Tibial nerve (tissue), 4 donors: ENCODE measurements at regions not wholly inside any gene's neighbourhood (a gene's known extent, or its start where the extent isn't known, plus 50 kb on each side); places are given as distances from the start of the nearest gene placed in this dataset.

Source experiments
- DNase-seq, 2 donors: peaks; one replicate each; pipeline ENCODE4 v3.0.0-alpha.2; 2019; ENCODE audit warnings: low spot score in 2 of 2
- H3K27ac ChIP-seq, 4 donors: fragments of 200-600 bp; sonication (generic) in 3 of 4; one replicate each; pipeline ENCODE4 v1.5.1; 2017 to 2019; ENCODE audit warnings: mild to moderate bottlenecking in 1 of 4
- H3K27me3 ChIP-seq, 2 donors: fragments of 200-600 bp; sonication (generic) in 1 of 2; one replicate each; pipeline versions ENCODE4 v1.5.1 to v1.6.0; 2017 to 2019
- H3K36me3 ChIP-seq, 3 donors: fragments of 200-600 bp; sonication (generic); one replicate each; pipeline ENCODE4 v1.5.1; 2018 to 2019
- H3K4me1 ChIP-seq, 4 donors: fragments of 200-600 bp; sonication (generic) in 3 of 4; one replicate each; pipeline ENCODE4 v1.5.1; 2017 to 2019
- H3K4me3 ChIP-seq, 4 donors: fragments of 200-600 bp; sonication (generic) in 3 of 4; one replicate each; pipeline ENCODE4 v1.5.1; 2017 to 2019; ENCODE audit warnings: mild to moderate bottlenecking in 1 of 4, moderate library complexity in 1 of 4
- H3K9me3 ChIP-seq, 4 donors: fragments of 200-600 bp; sonication (generic) in 3 of 4; one replicate each; pipeline ENCODE4 v1.5.1; 2017 to 2019
- EP300 ChIP-seq, 2 donors: sonication (generic); formaldehyde crosslinking; IDR thresholded peaks; one replicate each; pipeline ENCODE4 v1.6.1; 2017; ENCODE audit warnings: antibody characterized with exemption in 2 of 2, mild to moderate bottlenecking in 1 of 2
- POLR2A ChIP-seq, 2 donors: fragments of 450-650 bp; IDR thresholded peaks; one replicate each; pipeline ENCODE4 v1.6.1; 2017; ENCODE audit warnings: antibody characterized with exemption in 2 of 2, mild to moderate bottlenecking in 2 of 2, moderate library complexity in 2 of 2
- WGBS, 2 donors: methylation state at CpG; one replicate each; pipeline ENCODE4 v1.1.5; 2018; 5-methylcytosine and 5-hydroxymethylcytosine counted together
- TF ChIP-seq, protein P1 (sequence below), 5 experiments: fragments of 200-600 bp in 3 of 5; fragments of 450-650 bp in 2 of 5; sonication (generic) in 3 of 5; IDR thresholded peaks; one replicate each; pipeline ENCODE4 v1.5.1; 2016 to 2019; ENCODE audit warnings: antibody characterized with exemption in 5 of 5, mild to moderate bottlenecking in 3 of 5, moderate library complexity in 2 of 5

DNA sequence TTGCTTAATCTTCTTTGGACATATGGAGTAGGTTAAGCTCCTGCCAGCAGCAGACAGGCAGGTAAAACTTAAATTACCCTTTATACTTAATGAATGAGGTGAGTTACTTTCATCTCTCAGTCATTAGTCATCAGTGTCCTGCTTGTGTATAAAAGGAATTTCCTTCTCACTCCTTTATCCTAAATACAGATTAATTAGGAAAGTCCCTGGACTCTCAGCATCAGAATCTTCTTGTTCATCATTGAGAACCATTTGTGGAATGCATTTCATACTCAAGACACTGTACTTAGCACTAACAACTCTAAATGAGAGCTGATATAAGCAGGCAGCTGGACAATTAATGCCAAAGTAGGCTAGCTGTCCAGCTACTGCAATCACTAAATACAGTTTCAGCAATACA, 630.4 kb downstream of the METTL15 start:
- Histone ChIP-seq H3K36me3 (no peaks in the 10 kb centered on the region), H3K4me1 (no peaks in the 10 kb centered on the region), H3K9me3 (no peaks in the 10 kb centered on the region), H3K27me3 (no peaks in the 10 kb centered on the region), H3K27ac (no peak overlapping the region), H3K4me3 (no peak overlapping the region)
- TF ChIP-seq POLR2A (IDR thresholded peaks at IDR 0.05) (no peak), EP300 (IDR thresholded peaks at IDR 0.05) (no peak)
- TF ChIP-seq, protein P1, sequence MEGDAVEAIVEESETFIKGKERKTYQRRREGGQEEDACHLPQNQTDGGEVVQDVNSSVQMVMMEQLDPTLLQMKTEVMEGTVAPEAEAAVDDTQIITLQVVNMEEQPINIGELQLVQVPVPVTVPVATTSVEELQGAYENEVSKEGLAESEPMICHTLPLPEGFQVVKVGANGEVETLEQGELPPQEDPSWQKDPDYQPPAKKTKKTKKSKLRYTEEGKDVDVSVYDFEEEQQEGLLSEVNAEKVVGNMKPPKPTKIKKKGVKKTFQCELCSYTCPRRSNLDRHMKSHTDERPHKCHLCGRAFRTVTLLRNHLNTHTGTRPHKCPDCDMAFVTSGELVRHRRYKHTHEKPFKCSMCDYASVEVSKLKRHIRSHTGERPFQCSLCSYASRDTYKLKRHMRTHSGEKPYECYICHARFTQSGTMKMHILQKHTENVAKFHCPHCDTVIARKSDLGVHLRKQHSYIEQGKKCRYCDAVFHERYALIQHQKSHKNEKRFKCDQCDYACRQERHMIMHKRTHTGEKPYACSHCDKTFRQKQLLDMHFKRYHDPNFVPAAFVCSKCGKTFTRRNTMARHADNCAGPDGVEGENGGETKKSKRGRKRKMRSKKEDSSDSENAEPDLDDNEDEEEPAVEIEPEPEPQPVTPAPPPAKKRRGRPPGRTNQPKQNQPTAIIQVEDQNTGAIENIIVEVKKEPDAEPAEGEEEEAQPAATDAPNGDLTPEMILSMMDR (IDR thresholded peaks at IDR 0.05), result no peak
- DNase-seq, result no peak

DNA sequence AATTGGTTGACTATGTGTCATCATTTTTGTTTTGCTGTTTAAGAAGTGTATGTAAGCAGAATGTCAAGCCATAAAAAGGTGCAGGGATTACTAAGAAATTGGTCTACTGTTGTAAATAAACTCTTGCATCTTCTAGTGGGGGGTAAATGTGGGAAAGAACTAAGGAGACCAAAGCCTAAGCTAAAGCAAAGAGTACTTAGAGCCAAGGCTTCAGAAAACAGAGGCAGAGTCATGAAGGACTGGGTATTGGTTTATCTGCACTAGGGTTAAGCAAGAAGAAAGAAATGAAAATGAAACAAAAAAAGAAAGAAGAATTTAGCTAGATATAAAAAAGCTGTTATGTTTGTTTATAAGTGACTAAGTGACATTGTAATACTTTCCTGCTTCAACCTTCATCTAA, 628.1 kb downstream of the METTL15 start:
- TF ChIP-seq EP300 (IDR thresholded peaks at IDR 0.05) (no peak), POLR2A (IDR thresholded peaks at IDR 0.05) (no peak)
- TF ChIP-seq, protein P1 (IDR thresholded peaks at IDR 0.05), result no peak
- H3K9me3 ChIP-seq, result no peaks in the 10 kb centered on the region

DNA sequence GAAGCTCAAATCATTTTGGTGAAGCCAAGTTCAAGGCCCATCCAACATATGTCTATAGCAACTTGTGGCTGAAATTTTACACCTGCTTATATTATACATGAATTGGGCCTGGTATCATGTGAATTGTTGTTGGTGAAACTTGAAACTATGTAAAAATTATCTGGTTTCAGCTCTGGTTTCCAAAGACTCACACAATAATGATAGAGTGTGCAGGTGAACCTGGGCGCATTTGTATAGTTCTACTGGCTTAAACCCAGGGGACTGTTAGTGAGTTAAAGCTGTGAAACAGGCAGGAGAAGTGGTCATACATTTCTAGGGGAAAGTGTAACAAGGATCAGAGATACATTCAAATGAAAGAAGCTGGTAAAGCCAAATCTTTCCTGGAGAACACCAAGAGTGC, 627.3 kb downstream of the METTL15 start:
- H3K4me1 ChIP-seq, result no peaks in the 10 kb centered on the region
- TF ChIP-seq POLR2A (IDR thresholded peaks at IDR 0.05) (no peak), EP300 (IDR thresholded peaks at IDR 0.05) (no peak)
- TF ChIP-seq, protein P1 (IDR thresholded peaks at IDR 0.05), result no peak
- H3K9me3 ChIP-seq, result no peaks in the 10 kb centered on the region
- H3K4me3 ChIP-seq, result no peak overlapping the region
- 95 to 97% methylated on average over 1 of the region's 1 CpG for WGBS, 2 donors
- no peak for DNase-seq
- H3K27me3 ChIP-seq, result no peaks in the 10 kb centered on the region
- no peak overlapping the region for H3K27ac ChIP-seq
- H3K36me3 ChIP-seq, result no peaks in the 10 kb centered on the region

More for the DNA sequence above, 628.1 kb downstream of the METTL15 start:
- DNase-seq, result no peak
- H3K4me1 ChIP-seq, result no peaks in the 10 kb centered on the region
- H3K27me3 ChIP-seq, result no peaks in the 10 kb centered on the region
- no peak overlapping the region for H3K4me3 ChIP-seq
- H3K27ac ChIP-seq, result no peak overlapping the region
- H3K36me3 ChIP-seq, result no peaks in the 10 kb centered on the region

DNA sequence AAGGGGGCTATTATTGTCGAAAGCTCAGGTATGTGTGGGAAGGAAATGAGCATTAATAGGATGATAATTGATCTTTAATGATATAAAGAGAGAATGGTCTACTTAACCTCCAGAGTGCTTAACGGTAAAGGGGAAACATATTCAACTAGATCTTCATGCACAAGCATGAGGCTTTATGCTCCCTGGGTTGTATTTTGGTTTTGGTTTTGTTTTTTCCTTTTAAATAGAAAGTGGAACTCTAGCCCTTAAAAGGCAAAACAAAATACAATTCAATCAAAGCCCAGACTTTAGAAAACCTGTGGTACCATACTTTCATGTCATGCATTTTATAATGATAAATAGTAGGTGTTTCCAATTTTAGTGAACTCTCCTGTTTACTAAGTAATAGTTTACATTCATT, 622.7 kb downstream of the METTL15 start:
- no peak overlapping the region for H3K4me3 ChIP-seq
- H3K9me3 ChIP-seq, result no peaks in the 10 kb centered on the region
- DNase-seq, result no peak
- no peaks in the 10 kb centered on the region for H3K27me3 ChIP-seq
- H3K27ac ChIP-seq, result no peak overlapping the region
- no peaks in the 10 kb centered on the region for H3K4me1 ChIP-seq
- 76 to 79% methylated on average over 2 of the region's 2 CpGs for WGBS, 2 donors
- no peaks in the 10 kb centered on the region for H3K36me3 ChIP-seq
- no peak for TF ChIP-seq EP300 (IDR thresholded peaks at IDR 0.05)
- no peak for TF ChIP-seq POLR2A (IDR thresholded peaks at IDR 0.05)
- TF ChIP-seq, protein P1 (IDR thresholded peaks at IDR 0.05), result no peak

DNA sequence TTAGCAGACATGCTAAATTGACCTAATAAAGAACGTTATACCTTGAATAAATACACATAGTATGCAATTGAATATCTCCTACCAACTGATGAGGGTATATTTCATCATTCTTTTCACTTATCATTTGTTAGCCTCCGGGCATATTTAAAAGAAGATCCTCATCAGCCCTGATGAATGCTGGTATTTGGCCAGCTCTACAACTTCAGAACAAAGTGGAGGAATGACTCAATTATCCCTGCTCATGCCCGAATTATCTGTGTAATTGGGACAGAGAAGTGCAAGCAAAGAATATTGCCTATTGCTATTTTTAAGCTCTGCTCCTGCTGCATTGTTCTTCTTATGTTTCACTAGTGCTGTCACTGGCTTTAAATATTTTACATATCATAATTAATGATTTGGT, 622.1 kb downstream of the METTL15 start:
- Histone ChIP-seq H3K9me3 (no peaks in the 10 kb centered on the region), H3K36me3 (no peaks in the 10 kb centered on the region), H3K27me3 (no peaks in the 10 kb centered on the region), H3K27ac (no peak overlapping the region), H3K4me3 (no peak overlapping the region), H3K4me1 (no peaks in the 10 kb centered on the region)
- 67 to 72% methylated on average over 3 of the region's 3 CpGs for WGBS, 2 donors
- TF ChIP-seq EP300 (IDR thresholded peaks at IDR 0.05) (no peak), POLR2A (IDR thresholded peaks at IDR 0.05) (no peak)
- TF ChIP-seq, protein P1 (IDR thresholded peaks at IDR 0.05), result no peak
- no peak for DNase-seq
